AG09319 (cell line): ENCODE measurements at regions not wholly inside any gene's neighbourhood (a gene's known extent, or its start where the extent isn't known, plus 50 kb on each side); places are given as distances from the start of the nearest gene placed in this dataset.

Experiments
- DNase-seq: peaks from one replicate; pipeline ENCODE4 v3.0.0-alpha.2; 2010; ENCODE audit warnings: low read depth; ENCODE audit errors: extremely low read depth
- CTCF ChIP-seq: IDR thresholded peaks from 2 replicates; pipeline ENCODE4 v1.5.1; 2011; ENCODE audit warnings: low read depth, mild to moderate bottlenecking, inconsistent platforms, low read length, moderate library complexity

- no peak for TF ChIP-seq CTCF
- DNase-seq = no peak
Observed at GRCh38 chr6:163970846-163971564, 556.5 kb downstream of the QKI start.

GRCh38 chr6:163965426-163966348 lies 551.2 kb downstream of the QKI start:
- no peak for TF ChIP-seq CTCF
- no peak for DNase-seq

GRCh38 chr6:163964789-163965188 lies 550.3 kb downstream of the QKI start:
- no peak for DNase-seq
- no peak for TF ChIP-seq CTCF

GRCh38 chr6:163963205-163964120 lies 548.9 kb downstream of the QKI start:
- no peak for TF ChIP-seq CTCF
- no peak for DNase-seq

- no peak for DNase-seq
- TF ChIP-seq CTCF = no peak
Observed at GRCh38 chr6:163962627-163963117, 548.2 kb downstream of the QKI start.

GRCh38 chr6:163960128-163960527 lies 545.6 kb downstream of the QKI start:
- no peak for DNase-seq
- TF ChIP-seq CTCF = no peak
